UCSD-AML1 (cell line): ENCODE measurements at regions not wholly inside any gene's neighbourhood (a gene's known extent, or its start where the extent isn't known, plus 50 kb on each side); places are given as distances from the start of the nearest gene placed in this dataset.
"Not testable (repeated sequence)": the region's sequence is repeated elsewhere in the genome, so short reads cannot be mapped to it uniquely, and the experiment has no call there.

Source experiments
- DNase-seq: peaks from one replicate; lab custom pipeline; 2025; ENCODE audit not compliant: unreplicated experiment; lab: John Stamatoyannopoulos, UW

GRCh38 chr7:1300206-1300605 lies 67.5 kb downstream of the UNCX start:
- DNase-seq: no peak

- no peak for DNase-seq
These were observed 68.0 kb downstream of the UNCX start for GRCh38 chr7:1300636-1301035.

- DNase-seq: no peak
These were observed 68.6 kb downstream of the UNCX start for GRCh38 chr7:1301054-1301881.

- DNase-seq: no peak
These were observed 69.2 kb downstream of the UNCX start for GRCh38 chr7:1301882-1302251.

GRCh38 chr7:1302936-1303335 lies 70.3 kb downstream of the UNCX start:
- no peak for DNase-seq

- DNase-seq: not testable (repeated sequence)
These were observed 71.3 kb downstream of the UNCX start for GRCh38 chr7:1304011-1304410.

GRCh38 chr7:1305873-1306272 lies 73.2 kb downstream of the UNCX start:
- no peak for DNase-seq

- no peak for DNase-seq
These were observed 75.2 kb downstream of the UNCX start for GRCh38 chr7:1307828-1308227.

GRCh38 chr7:1309290-1309689 lies 76.6 kb downstream of the UNCX start:
- no peak for DNase-seq

GRCh38 chr7:1309996-1310395 lies 77.3 kb downstream of the UNCX start:
- no peak for DNase-seq

- DNase-seq: no peak
These were observed 78.3 kb downstream of the UNCX start for GRCh38 chr7:1310936-1311335.

GRCh38 chr7:1311406-1312135 lies 78.9 kb downstream of the UNCX start:
- DNase-seq: no peak

- no peak for DNase-seq
These were observed 79.7 kb downstream of the UNCX start for GRCh38 chr7:1312136-1313070.

GRCh38 chr7:1313613-1314012 lies 80.9 kb downstream of the UNCX start:
- no peak for DNase-seq

- no peak for DNase-seq
These were observed 81.6 kb downstream of the UNCX start for GRCh38 chr7:1314021-1314907.

- no peak for DNase-seq
These were observed 82.3 kb downstream of the UNCX start for GRCh38 chr7:1314908-1315450.

- DNase-seq: no peak
These were observed 83.4 kb downstream of the UNCX start for GRCh38 chr7:1316086-1316485.

GRCh38 chr7:1317646-1318045 lies 85.0 kb downstream of the UNCX start:
- no peak for DNase-seq

GRCh38 chr7:1318051-1318450 lies 85.4 kb downstream of the UNCX start:
- DNase-seq: no peak

GRCh38 chr7:1318661-1319060 lies 86.0 kb downstream of the UNCX start:
- no peak for DNase-seq
